ENCODE measurements at regions not wholly inside any gene's neighbourhood (a gene's known extent, or its start where the extent isn't known, plus 50 kb on each side); places are given as distances from the start of the nearest gene placed in this dataset.
A peak's percentile ranks its signal among the peaks of the same experiment; 100 is the strongest.

DNA sequence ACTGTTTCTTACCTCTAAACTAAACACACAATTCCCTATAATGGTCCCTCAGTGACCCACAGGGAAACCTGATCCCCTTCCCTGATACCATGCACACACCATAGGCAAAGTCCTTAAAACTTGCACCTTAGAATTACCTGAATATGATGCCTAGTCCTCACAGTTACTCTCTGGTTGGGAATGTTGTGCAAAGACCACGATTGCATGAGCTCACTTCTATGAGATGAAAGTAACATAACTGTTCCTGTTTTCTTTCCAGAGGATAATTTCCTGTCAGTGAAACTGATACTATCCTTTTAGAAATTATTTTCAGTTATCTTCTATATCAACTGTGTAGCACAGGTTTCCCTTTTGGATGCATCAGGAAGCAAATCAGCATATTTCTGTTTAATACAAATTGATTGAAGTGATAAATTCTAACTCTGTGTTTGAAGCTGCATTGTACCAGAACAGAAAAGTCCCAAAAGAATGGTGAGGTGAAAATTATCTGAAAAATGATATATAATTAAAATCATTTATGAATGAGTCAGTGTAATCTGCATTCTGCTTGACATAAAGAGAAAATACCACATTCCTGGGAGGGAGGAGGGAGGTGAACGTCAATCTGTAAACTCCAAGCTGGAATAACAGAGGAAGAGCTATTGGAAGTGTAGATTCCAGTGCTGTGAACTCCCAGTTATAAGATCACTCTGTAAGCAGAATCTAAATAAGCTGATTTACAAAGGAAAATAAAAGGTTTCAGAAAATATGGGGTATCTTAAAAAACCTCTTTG, 51.2 kb upstream of the TNFAIP8 start:
- Histone ChIP-seq H3K9me3 (ENCODE audit: low read length) (no peaks in the 10 kb centered on the region), H3K4me3 (ENCODE audit: low read length) (peak overlapping the region; percentile 11), H3K4me1 (ENCODE audit: insufficient read depth, low read length) (peaks cover 96% of the 10 kb centered on the region), H3K27me3 (ENCODE audit: insufficient read depth, low read length, poor library complexity, severe bottlenecking) (no peaks in the 10 kb centered on the region), H3K36me3 (ENCODE audit: insufficient read depth, low read length) (no peaks in the 10 kb centered on the region), H3K27ac (ENCODE audit: low read depth, low read length) (no peak overlapping the region)
- Mint-ChIP-seq H3K9me3 (no peaks in the 10 kb centered on the region), H3K27me3 (peaks cover 0 to 3% of the 10 kb centered on the region in 2 donors), H3K4me1 (peaks cover 96 to 100% (median 100%) of the 10 kb centered on the region in 3 donors), H3K36me3 (peaks cover 6 to 11% (median 7%) of the 10 kb centered on the region in 3 donors), H3K4me3 (peak overlapping the region; percentile 19 to 71 (median 55)), H3K27ac (peak overlapping the region; percentile 75 to 100 (median 93))
- CTCF ChIA-PET = interaction anchor here (1.0 to 3.6 kb wide), 4 partner anchors 8 to 31 kb away, joined by 3 to 20 read pairs (median 5); no protein-coding TSS in a partner anchor
- POLR2A ChIA-PET = interaction anchor here (1.2 to 1.4 kb wide), 3 partner anchors 31 to 37 kb away, joined by 3 to 11 read pairs (median 3); no protein-coding TSS in a partner anchor
- no peak for DNase-seq
